Activated naive CD8-positive, alpha-beta T cell treated with anti-CD3 and anti-CD28 coated beads for 36 hours (primary cell): ENCODE measurements at regions not wholly inside any gene's neighbourhood (a gene's known extent, or its start where the extent isn't known, plus 50 kb on each side); places are given as distances from the start of the nearest gene placed in this dataset.
"Not testable (repeated sequence)": the region's sequence is repeated elsewhere in the genome, so short reads cannot be mapped to it uniquely, and the experiment has no call there.

ENCODE experiments used
- DNase-seq: peaks from one replicate; pipeline ENCODE4 v3.0.0; 2021
- H3K27ac Mint-ChIP-seq: one replicate; pipeline ENCODE4 v1.8.0; 2022; ENCODE audit warnings: mild to moderate bottlenecking, moderate library complexity, mixed read lengths
- H3K27me3 Mint-ChIP-seq: one replicate; pipeline ENCODE4 v1.8.0; 2022; ENCODE audit warnings: mild to moderate bottlenecking, mixed read lengths
- H3K36me3 Mint-ChIP-seq: one replicate; pipeline ENCODE4 v1.8.0; 2021; ENCODE audit warnings: mild to moderate bottlenecking, mixed read lengths
- H3K4me1 Mint-ChIP-seq: one replicate; pipeline ENCODE4 v1.8.0; 2021; ENCODE audit warnings: mixed read lengths
- H3K4me3 Mint-ChIP-seq: one replicate; pipeline ENCODE4 v1.8.0; 2022; ENCODE audit warnings: mild to moderate bottlenecking, moderate library complexity, mixed read lengths
- H3K9me3 Mint-ChIP-seq: one replicate; pipeline ENCODE4 v1.8.0; 2022; ENCODE audit warnings: mixed read lengths

GRCh38 chr6:44044154-44044539 is 83.1 kb downstream of the MRPL14 start:
- Mint-ChIP-seq H3K9me3 (no peaks in the 10 kb centered on the region), H3K27ac (no peak overlapping the region), H3K4me3 (no peak overlapping the region), H3K36me3 (no peaks in the 10 kb centered on the region), H3K4me1 (peaks cover 9% of the 10 kb centered on the region), H3K27me3 (peaks cover 3% of the 10 kb centered on the region)
- no peak for DNase-seq

DNA sequence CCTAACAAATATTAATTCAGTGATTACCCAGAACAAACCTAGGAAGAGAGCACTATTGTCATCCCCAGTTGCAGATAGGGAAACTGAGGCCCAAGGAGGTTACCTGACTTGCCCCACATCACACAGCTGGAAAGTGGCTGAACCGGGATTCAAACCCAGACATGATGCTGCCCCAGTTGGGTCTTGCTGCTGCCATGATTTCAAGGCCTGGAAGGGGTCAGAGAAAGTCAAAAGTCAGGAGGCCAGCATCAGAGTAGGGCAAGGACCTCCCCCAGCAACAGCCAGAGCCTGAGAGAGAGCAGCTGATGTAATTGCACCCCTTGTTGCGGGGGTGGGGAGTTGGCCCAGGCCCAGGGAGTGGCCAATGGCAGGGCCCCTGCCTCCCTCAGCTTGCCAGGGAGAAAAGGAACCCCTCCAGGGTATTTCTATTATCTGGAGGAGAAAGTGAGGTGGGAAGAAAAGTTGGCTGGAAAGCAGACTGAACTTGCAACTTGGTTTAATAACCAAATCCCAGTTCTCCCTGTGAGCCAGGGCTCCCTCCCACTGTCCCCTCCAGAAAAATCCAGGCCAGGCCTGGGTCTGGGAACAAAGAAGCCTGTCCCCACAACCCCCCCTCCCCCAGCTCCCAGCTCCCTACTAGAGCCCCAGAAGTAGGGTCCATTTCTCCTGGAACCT is 83.6 kb downstream of the MRPL14 start:
- no peak overlapping the region for H3K4me3 Mint-ChIP-seq
- H3K27ac Mint-ChIP-seq: no peak overlapping the region
- H3K4me1 Mint-ChIP-seq: peaks cover 6% of the 10 kb centered on the region
- no peak for DNase-seq
- H3K36me3 Mint-ChIP-seq: no peaks in the 10 kb centered on the region
- no peaks in the 10 kb centered on the region for H3K27me3 Mint-ChIP-seq
- no peaks in the 10 kb centered on the region for H3K9me3 Mint-ChIP-seq

DNA sequence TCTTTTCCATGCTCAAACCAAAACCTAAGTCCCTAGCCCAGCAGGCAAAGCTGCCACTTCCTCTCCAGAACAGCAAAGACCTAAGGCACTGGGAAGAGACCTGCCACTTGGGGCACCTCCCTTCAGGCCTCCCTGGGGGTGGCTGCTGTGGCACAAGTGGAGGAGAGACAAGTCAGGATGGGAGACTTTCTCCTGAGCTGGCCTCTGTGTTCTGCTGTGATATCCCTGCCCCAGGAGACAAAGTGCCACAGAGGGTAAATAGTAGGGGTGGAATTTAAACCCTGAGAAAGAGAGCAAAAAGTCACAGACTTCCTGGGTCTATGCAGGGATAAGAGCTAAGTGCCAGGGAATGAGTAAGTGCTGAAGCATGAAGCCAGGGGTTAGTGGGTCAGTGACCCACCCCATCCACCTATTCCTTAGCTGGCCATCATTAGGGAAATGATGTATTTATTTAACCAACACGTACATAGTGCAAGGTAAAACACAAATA is 84.2 kb downstream of the MRPL14 start:
- no peaks in the 10 kb centered on the region for H3K27me3 Mint-ChIP-seq
- peaks cover 6% of the 10 kb centered on the region for H3K4me1 Mint-ChIP-seq
- no peaks in the 10 kb centered on the region for H3K36me3 Mint-ChIP-seq
- H3K9me3 Mint-ChIP-seq: no peaks in the 10 kb centered on the region
- no peak overlapping the region for H3K4me3 Mint-ChIP-seq
- H3K27ac Mint-ChIP-seq: no peak overlapping the region
- no peak for DNase-seq

DNA sequence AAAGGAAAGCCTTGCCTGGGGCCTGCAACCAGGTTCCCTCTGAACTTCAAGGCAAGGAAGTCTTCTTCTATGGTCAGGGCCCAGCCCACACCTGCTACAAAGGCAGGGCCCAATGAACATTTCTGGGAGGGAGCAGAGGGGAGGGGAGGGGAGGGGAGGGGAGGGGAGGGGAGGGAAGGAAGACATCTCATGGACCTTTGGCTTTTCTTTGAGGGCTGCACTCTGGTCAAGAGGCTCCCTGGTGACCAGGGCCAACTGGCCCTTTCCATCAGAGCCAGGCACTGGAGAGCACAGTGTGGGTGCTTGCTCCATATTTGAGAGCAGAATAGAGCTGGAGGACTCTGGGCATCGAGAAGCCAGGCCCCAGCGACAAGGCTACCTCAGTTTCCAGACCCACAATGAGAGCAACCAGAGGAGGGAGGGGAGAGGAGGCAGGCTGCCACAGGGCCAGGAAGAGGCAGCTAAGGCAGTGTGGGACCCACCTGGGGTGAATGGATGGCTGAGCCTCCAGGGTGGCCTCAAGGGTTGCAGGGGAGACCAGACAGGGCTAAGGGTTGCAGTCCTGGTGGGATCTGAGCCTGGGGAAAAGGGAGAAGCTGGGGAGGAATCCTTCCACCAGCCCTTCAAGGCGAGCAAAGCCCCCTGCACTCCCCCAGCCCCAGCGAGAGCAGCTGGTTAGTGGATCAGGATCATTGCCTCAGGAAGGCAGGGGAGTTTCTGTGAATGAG is 84.8 kb downstream of the MRPL14 start:
- Mint-ChIP-seq H3K27ac (no peak overlapping the region), H3K4me1 (peaks cover 6% of the 10 kb centered on the region), H3K27me3 (no peaks in the 10 kb centered on the region), H3K36me3 (no peaks in the 10 kb centered on the region), H3K9me3 (no peaks in the 10 kb centered on the region), H3K4me3 (no peak overlapping the region)
- DNase-seq: no peak

DNA sequence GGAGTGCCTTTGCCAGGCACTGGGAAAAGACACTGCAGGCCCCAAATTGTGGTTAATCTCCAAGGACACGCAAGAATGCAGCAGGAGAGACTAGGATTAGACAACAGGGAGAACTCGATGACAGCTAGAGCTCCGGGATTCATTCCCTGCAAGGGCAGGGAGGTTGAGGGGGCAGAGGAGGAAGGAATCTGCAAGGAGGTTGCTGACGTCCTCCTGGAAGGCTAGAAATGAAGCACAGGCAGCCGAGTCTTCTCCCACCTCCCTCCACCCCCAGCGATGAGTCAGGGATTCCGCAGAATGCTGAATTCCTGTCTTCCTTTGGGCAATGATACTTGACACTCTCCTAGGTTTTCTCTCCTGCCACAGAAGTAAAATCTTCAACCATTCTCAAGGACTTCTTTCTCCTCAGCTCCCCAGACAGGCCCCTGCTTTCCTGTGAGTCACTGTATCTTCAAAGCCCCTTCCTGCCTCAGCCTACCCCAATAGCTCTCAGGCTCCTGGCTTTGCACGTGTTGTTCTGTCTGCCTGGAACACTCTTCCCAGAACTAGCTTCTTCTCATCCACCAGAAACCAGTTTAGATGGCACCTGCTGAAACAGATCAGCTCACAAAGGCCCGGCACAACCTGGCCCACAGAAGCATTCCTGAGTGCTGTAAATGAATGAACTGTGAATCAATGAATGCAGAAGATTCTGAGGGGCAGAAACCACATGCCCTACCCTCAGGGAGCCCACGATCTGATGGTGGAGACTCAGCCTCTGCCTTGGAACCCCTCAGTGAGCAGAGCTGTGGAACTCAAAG is 85.6 kb downstream of the MRPL14 start:
- no peaks in the 10 kb centered on the region for H3K36me3 Mint-ChIP-seq
- no peaks in the 10 kb centered on the region for H3K9me3 Mint-ChIP-seq
- no peaks in the 10 kb centered on the region for H3K27me3 Mint-ChIP-seq
- H3K27ac Mint-ChIP-seq: no peak overlapping the region
- H3K4me1 Mint-ChIP-seq: peaks cover 6% of the 10 kb centered on the region
- DNase-seq: no peak
- H3K4me3 Mint-ChIP-seq: no peak overlapping the region

DNA sequence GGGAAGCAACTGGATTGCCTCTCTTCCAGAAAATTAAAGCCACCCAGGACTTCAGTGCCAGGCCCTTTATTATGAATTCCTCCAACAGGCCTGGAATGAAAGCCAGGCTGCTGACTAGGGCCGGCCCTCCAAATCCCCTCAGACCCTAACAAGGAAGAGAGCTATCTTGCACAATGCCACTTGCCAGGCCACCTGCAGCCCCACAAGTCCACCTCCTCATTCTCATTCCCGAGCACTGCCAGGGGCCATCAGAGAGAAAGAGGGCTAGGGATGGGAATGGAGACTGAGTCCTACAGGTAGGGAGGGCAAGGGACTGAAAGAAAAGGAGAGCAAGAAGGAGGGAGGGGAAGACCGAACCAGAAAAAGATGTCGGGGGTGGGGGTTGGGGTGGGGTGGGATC is 86.5 kb downstream of the MRPL14 start:
- H3K27me3 Mint-ChIP-seq: no peaks in the 10 kb centered on the region
- H3K36me3 Mint-ChIP-seq: no peaks in the 10 kb centered on the region
- no peak overlapping the region for H3K27ac Mint-ChIP-seq
- DNase-seq: no peak
- no peak overlapping the region for H3K4me3 Mint-ChIP-seq
- H3K4me1 Mint-ChIP-seq: peaks cover 6% of the 10 kb centered on the region
- no peaks in the 10 kb centered on the region for H3K9me3 Mint-ChIP-seq

DNA sequence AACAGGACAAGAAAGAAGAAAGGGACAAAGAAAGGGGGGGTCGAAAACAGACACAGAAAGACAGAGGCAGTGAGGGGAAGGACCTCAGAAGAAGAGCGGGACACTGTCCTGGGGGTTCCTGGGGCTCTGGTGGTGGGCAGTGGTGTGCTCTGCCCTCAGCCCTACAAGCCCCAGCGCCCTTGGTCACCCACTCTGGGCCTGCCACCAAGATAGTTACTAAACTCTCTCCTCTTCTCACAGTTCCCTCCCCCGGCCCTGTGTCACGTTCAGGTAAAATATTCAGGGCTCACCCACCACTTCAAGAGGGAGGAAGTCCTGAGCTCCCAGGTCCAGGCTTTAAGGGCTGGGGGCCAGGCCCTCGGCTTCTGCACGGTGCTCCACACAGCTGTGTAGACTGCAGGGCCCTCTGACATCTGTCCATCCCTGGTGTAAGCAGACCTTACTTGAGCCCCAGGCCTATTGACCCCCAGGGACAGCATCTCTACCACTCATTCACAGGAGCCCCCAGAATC is 87.4 kb downstream of the MRPL14 start:
- no peak for DNase-seq
- H3K27me3 Mint-ChIP-seq: no peaks in the 10 kb centered on the region
- no peak overlapping the region for H3K27ac Mint-ChIP-seq
- no peak overlapping the region for H3K4me3 Mint-ChIP-seq
- no peaks in the 10 kb centered on the region for H3K9me3 Mint-ChIP-seq
- H3K4me1 Mint-ChIP-seq: peaks cover 6% of the 10 kb centered on the region
- no peaks in the 10 kb centered on the region for H3K36me3 Mint-ChIP-seq

- no peak overlapping the region for H3K27ac Mint-ChIP-seq
- H3K9me3 Mint-ChIP-seq: no peaks in the 10 kb centered on the region
- no peaks in the 10 kb centered on the region for H3K36me3 Mint-ChIP-seq
- DNase-seq: no peak
- no peak overlapping the region for H3K4me3 Mint-ChIP-seq
- H3K4me1 Mint-ChIP-seq: peaks cover 6% of the 10 kb centered on the region
- H3K27me3 Mint-ChIP-seq: no peaks in the 10 kb centered on the region
These were observed 88.0 kb downstream of the MRPL14 start for GRCh38 chr6:44039191-44039719.

DNA sequence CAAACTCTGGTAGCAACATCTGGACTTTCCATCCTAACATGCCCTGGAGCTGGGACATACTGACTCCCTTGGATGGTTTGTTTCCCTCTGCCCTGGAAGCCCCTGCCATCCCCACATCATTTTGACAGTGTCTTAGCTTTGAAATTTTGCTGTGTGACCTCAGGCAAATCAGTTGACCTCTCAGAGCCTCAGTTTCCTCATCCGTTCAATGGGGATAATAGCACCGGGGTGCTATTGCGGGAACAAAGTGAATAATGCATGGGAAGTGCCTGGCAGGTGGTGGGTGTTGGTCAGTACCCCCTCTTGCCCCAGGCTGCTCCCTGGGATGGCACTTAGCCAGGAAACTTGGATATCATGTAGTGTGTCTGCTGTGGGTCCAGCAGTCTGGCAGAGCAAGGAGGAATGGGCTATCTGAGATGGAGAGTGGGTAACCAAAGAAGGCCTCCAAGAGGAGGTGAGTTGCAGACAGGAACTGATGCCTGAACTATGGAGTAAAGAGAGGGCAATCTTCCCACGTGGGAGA is 88.6 kb downstream of the MRPL14 start:
- H3K27me3 Mint-ChIP-seq: no peaks in the 10 kb centered on the region
- no peak for DNase-seq
- no peaks in the 10 kb centered on the region for H3K9me3 Mint-ChIP-seq
- H3K27ac Mint-ChIP-seq: no peak overlapping the region
- H3K4me3 Mint-ChIP-seq: no peak overlapping the region
- peaks cover 6% of the 10 kb centered on the region for H3K4me1 Mint-ChIP-seq
- H3K36me3 Mint-ChIP-seq: no peaks in the 10 kb centered on the region

- Mint-ChIP-seq H3K36me3 (no peaks in the 10 kb centered on the region), H3K27me3 (no peaks in the 10 kb centered on the region), H3K27ac (no peak overlapping the region), H3K9me3 (no peaks in the 10 kb centered on the region), H3K4me3 (no peak overlapping the region), H3K4me1 (peaks cover 6% of the 10 kb centered on the region)
- no peak for DNase-seq
These were observed 89.3 kb downstream of the MRPL14 start for GRCh38 chr6:44037847-44038542.

DNA sequence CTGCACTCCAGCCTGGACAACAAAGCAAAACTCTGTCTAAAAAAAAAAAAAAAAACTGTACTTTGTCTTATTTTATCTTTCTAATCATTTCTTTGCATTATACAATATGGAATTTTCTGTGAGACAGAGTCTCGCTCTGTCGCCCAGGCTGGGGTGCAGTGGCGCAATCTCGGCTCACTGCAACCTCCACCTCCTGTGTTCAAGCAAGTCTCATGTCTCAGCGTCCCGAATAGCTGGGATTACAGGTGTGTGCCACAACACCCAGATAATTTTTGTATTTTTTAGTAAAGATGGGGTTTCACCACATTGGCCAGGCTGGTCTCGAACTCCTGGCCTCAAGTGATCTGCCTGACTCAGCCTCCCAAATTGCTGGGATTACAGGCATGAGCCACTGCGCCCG is 90.0 kb downstream of the MRPL14 start:
- H3K4me1 Mint-ChIP-seq, H3K36me3 Mint-ChIP-seq, H3K9me3 Mint-ChIP-seq, DNase-seq, H3K27ac Mint-ChIP-seq, H3K27me3 Mint-ChIP-seq, H3K4me3 Mint-ChIP-seq: not testable (repeated sequence)

GRCh38 chr6:44036699-44037101 is 90.6 kb downstream of the MRPL14 start:
- Mint-ChIP-seq H3K27ac (no peak overlapping the region), H3K36me3 (no peaks in the 10 kb centered on the region), H3K4me3 (no peak overlapping the region), H3K4me1 (peaks cover 2% of the 10 kb centered on the region), H3K9me3 (no peaks in the 10 kb centered on the region), H3K27me3 (no peaks in the 10 kb centered on the region)
- DNase-seq: no peak

GRCh38 chr6:44036196-44036595 is 91.1 kb downstream of the MRPL14 start:
- no peak overlapping the region for H3K4me3 Mint-ChIP-seq
- H3K9me3 Mint-ChIP-seq: no peaks in the 10 kb centered on the region
- no peak for DNase-seq
- no peaks in the 10 kb centered on the region for H3K27me3 Mint-ChIP-seq
- H3K4me1 Mint-ChIP-seq: no peaks in the 10 kb centered on the region
- H3K36me3 Mint-ChIP-seq: no peaks in the 10 kb centered on the region
- H3K27ac Mint-ChIP-seq: no peak overlapping the region

DNA sequence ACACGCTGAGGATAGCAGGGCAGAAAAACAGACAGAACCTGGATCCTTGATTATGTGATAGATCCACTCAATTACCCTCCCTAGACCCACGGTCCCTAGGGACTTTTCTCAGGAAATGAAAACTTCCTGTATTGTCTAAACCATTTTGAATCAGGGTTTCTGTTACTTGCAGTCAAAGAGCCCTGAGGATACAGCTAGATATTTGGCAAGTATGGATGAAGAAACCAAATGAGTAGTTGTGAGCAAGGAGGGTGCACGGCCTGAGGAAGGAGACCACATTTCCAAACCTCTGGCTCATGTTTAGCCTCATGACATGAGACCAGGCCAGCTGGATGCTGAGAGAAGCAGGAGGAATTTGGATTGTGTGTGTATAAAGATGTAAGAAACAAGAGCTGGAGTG is 91.6 kb downstream of the MRPL14 start:
- Mint-ChIP-seq H3K4me1 (no peaks in the 10 kb centered on the region), H3K4me3 (no peak overlapping the region), H3K9me3 (no peaks in the 10 kb centered on the region), H3K27ac (no peak overlapping the region), H3K36me3 (no peaks in the 10 kb centered on the region), H3K27me3 (no peaks in the 10 kb centered on the region)
- no peak for DNase-seq
